OCI-LY1 (cell line): ENCODE measurements at regions not wholly inside any gene's neighbourhood (a gene's known extent, or its start where the extent isn't known, plus 50 kb on each side); places are given as distances from the start of the nearest gene placed in this dataset.
"Not testable (repeated sequence)": the region's sequence is repeated elsewhere in the genome, so short reads cannot be mapped to it uniquely, and the experiment has no call there.

Experiments
- H2AFZ ChIP-seq: fragments of 200-600 bp; sonication (generic), shearing (Covaris generic); 2 replicates; pipeline ENCODE4 v1.6.0; 2014; ENCODE audit warnings: antibody characterized with exemption, mild to moderate bottlenecking, low read length
- H3F3A ChIP-seq: fragments of 200-600 bp; sonication (generic), shearing (Covaris generic); 2 replicates; pipeline ENCODE4 v1.6.0; 2014; ENCODE audit warnings: mild to moderate bottlenecking, antibody characterized with exemption, low read length, moderate library complexity; ENCODE audit not compliant: insufficient read depth
- H3K27ac ChIP-seq: fragments of 200-600 bp; sonication (generic); 2 replicates; pipeline ENCODE4 v1.5.1; 2014; ENCODE audit warnings: low read length, mixed run types, mild to moderate bottlenecking, low read depth; ENCODE audit not compliant: poor library complexity, severe bottlenecking
- H3K27me3 ChIP-seq: fragments of 200-600 bp; sonication (generic); 2 replicates; pipeline ENCODE4 v1.6.0; 2014; ENCODE audit warnings: antibody characterized with exemption, mild to moderate bottlenecking, low read length, moderate library complexity; ENCODE audit not compliant: insufficient read depth
- H3K36me3 ChIP-seq: fragments of 200-600 bp; sonication (generic); 2 replicates; pipeline ENCODE4 v1.6.1; 2014; ENCODE audit warnings: mild to moderate bottlenecking, antibody characterized with exemption, low read length, moderate library complexity, mixed read lengths; ENCODE audit not compliant: insufficient read depth
- H3K4me1 ChIP-seq: fragments of 200-600 bp; sonication (generic); 2 replicates; pipeline ENCODE4 v1.5.1; 2014; ENCODE audit warnings: mild to moderate bottlenecking, low read length, moderate library complexity; ENCODE audit not compliant: insufficient read depth, severe bottlenecking
- H3K4me2 ChIP-seq: fragments of 200-600 bp; sonication (generic), shearing (Covaris generic); 2 replicates; pipeline ENCODE4 v1.6.1; 2014; ENCODE audit warnings: low read length
- H3K4me3 ChIP-seq: fragments of 200-600 bp; sonication (generic); 2 replicates; pipeline ENCODE4 v1.5.1; 2014; ENCODE audit warnings: low read length, low read depth, mild to moderate bottlenecking, mixed read lengths; ENCODE audit not compliant: poor library complexity, severe bottlenecking
- H3K79me2 ChIP-seq: fragments of 200-600 bp; shearing (Covaris generic); 2 replicates; pipeline ENCODE4 v1.6.1; 2016; ENCODE audit warnings: mixed run types, low read length, mixed read lengths; ENCODE audit not compliant: insufficient read depth
- H3K9ac ChIP-seq: fragments of 200-600 bp; sonication (generic), shearing (Covaris generic); 2 replicates; pipeline ENCODE4 v1.6.1; 2014; ENCODE audit warnings: mild to moderate bottlenecking, low read length, mixed read lengths
- H3K9me2 ChIP-seq: fragments of 200-600 bp; sonication (generic), shearing (Covaris generic); 2 replicates; pipeline ENCODE4 v1.6.1; 2014; ENCODE audit warnings: low read depth, mild to moderate bottlenecking, low read length, mixed read lengths
- H3K9me3 ChIP-seq: fragments of 200-600 bp; shearing (Covaris generic); 2 replicates; pipeline ENCODE4 v1.6.1; 2014; ENCODE audit warnings: low read length, mixed read lengths
- H4K20me1 ChIP-seq: fragments of 200-600 bp; sonication (generic), shearing (Covaris generic); 2 replicates; pipeline ENCODE4 v1.6.0; 2016; ENCODE audit warnings: mild to moderate bottlenecking, low read length; ENCODE audit not compliant: insufficient read depth
- CTCF ChIP-seq: fragments of 200-600 bp; sonication (generic), shearing (Covaris generic); IDR thresholded peaks from 2 replicates; pipeline ENCODE4 v1.5.1; 2017; ENCODE audit warnings: mild to moderate bottlenecking, antibody characterized with exemption, low read length, moderate library complexity, mixed read lengths
- EZH2 ChIP-seq: fragments of 200-600 bp; sonication (generic), shearing (Covaris generic); IDR thresholded peaks from 2 replicates; pipeline ENCODE4 v1.8.0; 2017; ENCODE audit warnings: borderline replicate concordance, mixed run types, mild to moderate bottlenecking, antibody characterized with exemption, low read length, moderate library complexity, mixed read lengths

GRCh38 chr16:86272744-86273143, 237.6 kb upstream of the FOXF1 start:
- TF ChIP-seq EZH2 (no peak), CTCF (no peak)
- Histone ChIP-seq H3F3A (no peaks in the 10 kb centered on the region), H3K4me2 (no peak overlapping the region), H3K9ac (no peak overlapping the region), H3K79me2 (no peaks in the 10 kb centered on the region), H3K27me3 (0 out of 2 replicates have a peak, but pooled peaks cover 6% of the 10 kb centered on the region), H3K9me3 (no peaks in the 10 kb centered on the region), H4K20me1 (no peaks in the 10 kb centered on the region), H3K4me1 (no peaks in the 10 kb centered on the region), H3K36me3 (no peaks in the 10 kb centered on the region), H2AFZ (no peak overlapping the region), H3K27ac (no peak overlapping the region), H3K4me3 (no peak overlapping the region), H3K9me2 (no peaks in the 10 kb centered on the region)

GRCh38 chr16:86277221-86277620, 233.1 kb upstream of the FOXF1 start:
- Histone ChIP-seq H2AFZ (no peak overlapping the region), H3K4me1 (no peaks in the 10 kb centered on the region), H3F3A (no peaks in the 10 kb centered on the region), H3K9ac (no peak overlapping the region), H3K36me3 (no peaks in the 10 kb centered on the region), H3K4me3 (no peak overlapping the region), H3K27me3 (peaks cover 9% of the 10 kb centered on the region; the same call in 1 of the 2 replicates), H3K9me2 (no peaks in the 10 kb centered on the region), H3K9me3 (no peaks in the 10 kb centered on the region), H3K4me2 (no peak overlapping the region), H3K79me2 (no peaks in the 10 kb centered on the region), H3K27ac (no peak overlapping the region), H4K20me1 (no peaks in the 10 kb centered on the region)
- TF ChIP-seq CTCF: no peak
- no peak for TF ChIP-seq EZH2

GRCh38 chr16:86277859-86278258, 232.5 kb upstream of the FOXF1 start:
- H3K4me3 ChIP-seq, H4K20me1 ChIP-seq, H3F3A ChIP-seq, H3K27me3 ChIP-seq, H3K9me2 ChIP-seq, H3K4me2 ChIP-seq, H3K4me1 ChIP-seq, H3K79me2 ChIP-seq, H3K9ac ChIP-seq, H3K27ac ChIP-seq, H2AFZ ChIP-seq, H3K36me3 ChIP-seq, H3K9me3 ChIP-seq: not testable (repeated sequence)

- TF ChIP-seq CTCF: no peak
- TF ChIP-seq EZH2: no peak
- no peaks in the 10 kb centered on the region for H3K36me3 ChIP-seq
- no peaks in the 10 kb centered on the region for H3K9me2 ChIP-seq
- H3K27ac ChIP-seq: no peak overlapping the region
- no peaks in the 10 kb centered on the region for H3K79me2 ChIP-seq
- H2AFZ ChIP-seq: no peak overlapping the region
- H3F3A ChIP-seq: no peaks in the 10 kb centered on the region
- no peaks in the 10 kb centered on the region for H4K20me1 ChIP-seq
- H3K9me3 ChIP-seq: no peaks in the 10 kb centered on the region
- H3K27me3 ChIP-seq: peaks cover 3% of the 10 kb centered on the region; the same call in 1 of the 2 replicates
- no peak overlapping the region for H3K4me2 ChIP-seq
- H3K9ac ChIP-seq: no peak overlapping the region
- no peaks in the 10 kb centered on the region for H3K4me1 ChIP-seq
- H3K4me3 ChIP-seq: no peak overlapping the region
Observed at GRCh38 chr16:86281421-86281820, 228.9 kb upstream of the FOXF1 start.
